Endothelial cell of umbilical vein (primary cell): ENCODE measurements at regions not wholly inside any gene's neighbourhood (a gene's known extent, or its start where the extent isn't known, plus 50 kb on each side); places are given as distances from the start of the nearest gene placed in this dataset.

Source experiments
- BruUV-seq: library from RNA; stranded (reverse); fragments of 400-500 nt; replicated peaks from 2 replicates; lab custom pipeline; 2021; lab: Mats Ljungman, UMichigan
- CTCF ChIA-PET: fragments of 300-600, 350-600 bp; sonication (Branson Sonifier 250); formaldehyde crosslinking; loops from one replicate; lab custom pipeline; 2021; ENCODE audit warnings: antibody characterized with exemption, inconsistent platforms; lab: Charles Lee
- POLR2A ChIA-PET: fragments of 300-600, 350-600 bp; sonication (Branson Sonifier 250); formaldehyde crosslinking; loops from one replicate; lab custom pipeline; 2021; ENCODE audit warnings: antibody characterized with exemption, inconsistent platforms; lab: Charles Lee
- DNase-seq: peaks from one replicate; pipeline ENCODE4 v3.0.0-alpha.2; 2011; ENCODE audit warnings: low read depth, low spot score
- FAIRE-seq: peaks from 2 replicates; lab custom pipeline; 2011; peaks lifted over from hg19 to GRCh38; lab: Jason Lieb, UNC
- H2AFZ ChIP-seq: 2 replicates; pipeline ENCODE4 v1.6.0; 2012; ENCODE audit warnings: low read depth, low read length, control low read depth, inconsistent platforms
- H3K27ac ChIP-seq: 2 replicates; pipeline ENCODE4 v1.5.1; 2011; ENCODE audit warnings: low read depth, mild to moderate bottlenecking, control low read depth, low read length, moderate library complexity; ENCODE audit not compliant: insufficient read depth
- H3K27me3 ChIP-seq, 2 experiments: 2 replicates each; pipeline versions ENCODE4 v1.6.0 to v1.6.1; 2011; ENCODE audit warnings: low read length in 2 of 2, mixed read lengths in 1 of 2; ENCODE audit not compliant: control insufficient read depth in 2 of 2, insufficient read depth in 2 of 2
- H3K36me3 ChIP-seq, 2 experiments: 2 replicates in 1 of 2; 3 replicates in 1 of 2; pipeline ENCODE4 v1.5.1; 2011; ENCODE audit warnings: low read length in 2 of 2, mild to moderate bottlenecking in 1 of 2, moderate library complexity in 1 of 2; ENCODE audit not compliant: control insufficient read depth in 2 of 2, insufficient read depth in 2 of 2; ENCODE audit errors: extremely low read depth in 1 of 2
- H3K4me1 ChIP-seq: 3 replicates; pipeline ENCODE4 v1.5.1; 2011; ENCODE audit warnings: mild to moderate bottlenecking, low read length; ENCODE audit not compliant: control insufficient read depth, insufficient read depth; ENCODE audit errors: extremely low read depth
- H3K4me2 ChIP-seq: 2 replicates; pipeline ENCODE4 v1.6.1; 2011; ENCODE audit warnings: low read length, control low read depth, mixed read lengths; ENCODE audit not compliant: insufficient read depth
- H3K4me3 ChIP-seq, 3 experiments: fragments of 200-600 bp in 1 of 3; sonication (generic), shearing (Covaris generic) in 1 of 3; replicated peaks in 1 of 3; 2 replicates each; pipeline ENCODE4 v1.5.1; 2011 to 2016; ENCODE audit warnings: control low read depth in 3 of 3, low read length in 3 of 3, mild to moderate bottlenecking in 2 of 3, inconsistent platforms in 1 of 3, low read depth in 1 of 3, moderate library complexity in 1 of 3; ENCODE audit not compliant: insufficient read depth in 1 of 3
- H3K79me2 ChIP-seq: 2 replicates; pipeline ENCODE4 v1.6.0; 2012; ENCODE audit warnings: low read length, inconsistent platforms; ENCODE audit not compliant: control insufficient read depth, insufficient read depth
- H3K9ac ChIP-seq: replicated peaks from 2 replicates; pipeline ENCODE3; 2011; ENCODE audit warnings: low read length, control low read depth; ENCODE audit not compliant: insufficient read depth; ENCODE audit errors: extremely low read depth
- H3K9me1 ChIP-seq: replicated peaks from 3 replicates; pipeline ENCODE4 v1.6.0; 2011; ENCODE audit warnings: mild to moderate bottlenecking, low read length; ENCODE audit not compliant: control insufficient read depth, insufficient read depth; ENCODE audit errors: extremely low read depth
- H3K9me3 ChIP-seq: replicated peaks from 2 replicates; pipeline ENCODE4 v1.5.1; 2012; ENCODE audit warnings: low read length, inconsistent platforms; ENCODE audit not compliant: control insufficient read depth, insufficient read depth
- H4K20me1 ChIP-seq: replicated peaks from 2 replicates; pipeline ENCODE3; 2011; ENCODE audit warnings: mild to moderate bottlenecking, low read length; ENCODE audit not compliant: control insufficient read depth, insufficient read depth; ENCODE audit errors: extremely low read depth
- EZH2 ChIP-seq: IDR thresholded peaks from 2 replicates; pipeline ENCODE4 v1.6.1; 2012; ENCODE audit warnings: borderline replicate concordance, low read depth, mild to moderate bottlenecking, moderate library complexity, low read length, inconsistent platforms; ENCODE audit not compliant: severe bottlenecking
- GATA2 ChIP-seq: IDR thresholded peaks from 2 replicates; pipeline ENCODE4 v1.7.0; 2011; ENCODE audit warnings: low read depth, mild to moderate bottlenecking, moderate library complexity, mixed read lengths, low read length; ENCODE audit not compliant: insufficient read length, insufficient read depth
- POLR2A ChIP-seq: IDR thresholded peaks from 2 replicates; pipeline ENCODE4 v1.6.1; 2012; ENCODE audit warnings: low read depth, mild to moderate bottlenecking, control low read depth, low read length
- POLR2AphosphoS5 ChIP-seq: IDR thresholded peaks from 2 replicates; pipeline ENCODE4 v1.6.1; 2012; ENCODE audit warnings: low read depth, mild to moderate bottlenecking, control low read depth, low read length, moderate library complexity; ENCODE audit not compliant: insufficient read depth
- dilution Hi-C: fragments of 300-500 bp; cut with MboI; formaldehyde crosslinking; loops from one replicate; pipeline ENCODE4 v1.15.0; 2019; ENCODE audit warnings: low sequenced_read_pairs; ENCODE audit not compliant: extremely low pct_ligation_motif_present
- intact Hi-C: fragments of 100-400 bp; cut with micrococcal nuclease; formaldehyde crosslinking; loops from one replicate; pipeline ENCODE4 v1.10.0; 2022
- TF ChIP-seq, protein P1 (sequence below), 2 donors: IDR thresholded peaks; 1 replicate in 1 of 2; 2 replicates in 1 of 2; pipeline ENCODE4 v1.5.1; 2011; ENCODE audit warnings: low read length in 2 of 2, mild to moderate bottlenecking in 2 of 2, moderate library complexity in 2 of 2, control low read depth in 1 of 2, inconsistent platforms in 1 of 2, low read depth in 1 of 2; ENCODE audit not compliant: insufficient read depth in 1 of 2; ENCODE audit errors: extremely low read depth in 1 of 2

DNA sequence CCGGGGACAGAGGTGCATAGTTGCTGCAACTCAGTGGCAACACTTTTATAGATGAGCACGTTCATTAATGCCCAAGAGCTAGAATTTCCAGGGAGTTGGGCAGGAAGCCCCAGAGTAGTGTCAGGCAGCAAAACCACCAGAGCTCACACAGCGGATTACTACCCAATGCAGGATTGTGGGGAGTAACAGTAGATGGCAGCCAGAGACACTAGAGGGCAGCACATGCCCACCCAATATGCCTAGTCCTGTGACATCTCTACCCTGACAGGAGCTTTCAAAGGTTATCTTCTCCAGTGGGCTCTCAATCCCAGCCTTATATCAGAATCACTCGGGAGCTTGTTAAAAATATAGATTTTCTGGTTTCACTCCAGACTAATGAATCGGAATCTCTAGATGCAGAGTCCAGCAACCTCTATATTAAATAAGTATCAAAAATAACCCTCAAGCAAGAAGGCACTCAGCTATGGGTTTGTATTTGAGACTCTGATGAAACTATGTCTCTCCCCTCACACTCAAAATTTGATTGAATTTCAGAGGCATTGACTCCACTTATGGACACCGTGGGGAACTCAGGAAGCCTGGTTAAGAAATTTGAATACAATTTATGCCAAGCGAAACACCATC, 58.4 kb upstream of the PHF24 start:
- Histone ChIP-seq H3K9ac (no peak overlapping the region), H4K20me1 (no peaks in the 10 kb centered on the region), H3K4me1 (no peaks in the 10 kb centered on the region), H3K79me2 (no peaks in the 10 kb centered on the region), H3K27ac (no peak overlapping the region), H3K4me2 (no peak overlapping the region), H2AFZ (no peak overlapping the region), H3K36me3 (no peaks in the 10 kb centered on the region), H3K27me3 (peaks cover 24 to 37% of the 10 kb centered on the region in 2 experiments), H3K9me1 (no peaks in the 10 kb centered on the region), H3K9me3 (no peaks in the 10 kb centered on the region), H3K4me3 (no peak overlapping the region)
- intact Hi-C loops (loop anchor here (1.0 to 5.0 kb wide), 7 partner anchors 86 to 578 kb away; partner anchors contain the start of gene PIGO), dilution Hi-C loops (no loop called here)
- CTCF ChIA-PET: interaction anchor here (0.5 to 3.9 kb wide), 71 partner anchors 10 to 669 kb away, joined by 3 to 258 read pairs (median 5); partner anchors contain the start of genes ATOSB, DNAJB5, FANCG and PHF24
- peak; percentile 95 for FAIRE-seq
- peak; percentile 77 for DNase-seq
- BruUV-seq: no TSS peak
- POLR2A ChIA-PET: interaction anchor here (1.0 to 1.4 kb wide), 2 partner anchors 85 to 152 kb away, joined by 3 to 4 read pairs; no protein-coding TSS in a partner anchor
- TF ChIP-seq, protein P1, sequence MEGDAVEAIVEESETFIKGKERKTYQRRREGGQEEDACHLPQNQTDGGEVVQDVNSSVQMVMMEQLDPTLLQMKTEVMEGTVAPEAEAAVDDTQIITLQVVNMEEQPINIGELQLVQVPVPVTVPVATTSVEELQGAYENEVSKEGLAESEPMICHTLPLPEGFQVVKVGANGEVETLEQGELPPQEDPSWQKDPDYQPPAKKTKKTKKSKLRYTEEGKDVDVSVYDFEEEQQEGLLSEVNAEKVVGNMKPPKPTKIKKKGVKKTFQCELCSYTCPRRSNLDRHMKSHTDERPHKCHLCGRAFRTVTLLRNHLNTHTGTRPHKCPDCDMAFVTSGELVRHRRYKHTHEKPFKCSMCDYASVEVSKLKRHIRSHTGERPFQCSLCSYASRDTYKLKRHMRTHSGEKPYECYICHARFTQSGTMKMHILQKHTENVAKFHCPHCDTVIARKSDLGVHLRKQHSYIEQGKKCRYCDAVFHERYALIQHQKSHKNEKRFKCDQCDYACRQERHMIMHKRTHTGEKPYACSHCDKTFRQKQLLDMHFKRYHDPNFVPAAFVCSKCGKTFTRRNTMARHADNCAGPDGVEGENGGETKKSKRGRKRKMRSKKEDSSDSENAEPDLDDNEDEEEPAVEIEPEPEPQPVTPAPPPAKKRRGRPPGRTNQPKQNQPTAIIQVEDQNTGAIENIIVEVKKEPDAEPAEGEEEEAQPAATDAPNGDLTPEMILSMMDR (IDR thresholded peaks at IDR 0.05; ENCODE audit: extremely low read depth in 1 of 2, insufficient read depth in 1 of 2, low read depth in 1 of 2, low read length in 2 of 2): peak; percentile 64 to 85
- TF ChIP-seq GATA2: no peak

DNA sequence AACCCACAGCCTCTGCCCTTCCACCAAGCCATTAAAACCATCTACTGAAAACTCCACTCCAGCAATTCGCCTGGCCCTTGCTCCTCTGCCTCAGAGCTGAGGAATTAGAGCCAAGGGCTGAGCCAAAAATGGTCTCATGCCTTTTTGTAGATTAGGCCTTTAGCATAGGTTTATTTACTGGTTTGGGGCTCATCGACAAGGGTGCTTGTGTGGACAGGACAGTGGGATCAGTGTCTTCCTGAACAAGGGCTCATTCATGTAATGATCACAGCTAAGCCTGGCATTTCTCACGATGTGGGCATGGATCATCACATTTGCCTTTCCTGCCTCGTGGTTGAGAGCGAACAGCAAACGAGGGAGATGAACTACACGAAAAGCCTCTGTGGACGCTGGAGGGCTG, 59.2 kb upstream of the PHF24 start:
- Histone ChIP-seq H3K4me1 (no peaks in the 10 kb centered on the region), H3K9me1 (no peaks in the 10 kb centered on the region), H3K9ac (no peak overlapping the region), H3K36me3 (no peaks in the 10 kb centered on the region), H4K20me1 (no peaks in the 10 kb centered on the region), H3K79me2 (no peaks in the 10 kb centered on the region), H2AFZ (no peak overlapping the region), H3K9me3 (no peaks in the 10 kb centered on the region), H3K27me3 (peaks cover 30 to 45% of the 10 kb centered on the region in 2 experiments), H3K4me2 (no peak overlapping the region), H3K4me3 (no peak overlapping the region), H3K27ac (no peak overlapping the region)
- TF ChIP-seq POLR2AphosphoS5: no peak
- no peak for TF ChIP-seq EZH2
- TF ChIP-seq, protein P1 (IDR thresholded peaks at IDR 0.05; ENCODE audit: extremely low read depth in 1 of 2, insufficient read depth in 1 of 2, low read depth in 1 of 2, low read length in 2 of 2): no peak
- no peak for TF ChIP-seq POLR2A
- FAIRE-seq (no peak), DNase-seq (no peak)
- BruUV-seq: no TSS peak
- ChIA-PET CTCF (interaction anchor here (0.7 to 3.9 kb wide), 52 partner anchors 9 to 654 kb away, joined by 3 to 258 read pairs (median 6); partner anchors contain the start of genes ATOSB, DNAJB5, FANCG and PHF24), POLR2A (interaction anchor here (1.4 kb wide), 1 partner anchor 86 kb away, joined by 4 read pairs; no protein-coding TSS in a partner anchor)
- intact Hi-C loops (loop anchor here (1.0 to 5.0 kb wide), 7 partner anchors 86 to 578 kb away; partner anchors contain the start of gene PIGO), dilution Hi-C loops (no loop called here)
